Activated CD8-positive, alpha-beta T cell treated with anti-CD3 and anti-CD28 coated beads, Interleukin-2, amount 10 ng/mL, durations not matched to agents 7 days and 5 days (primary cell): ENCODE measurements at regions not wholly inside any gene's neighbourhood (a gene's known extent, or its start where the extent isn't known, plus 50 kb on each side); places are given as distances from the start of the nearest gene placed in this dataset.
"Not testable (repeated sequence)": the region's sequence is repeated elsewhere in the genome, so short reads cannot be mapped to it uniquely, and the experiment has no call there.

ENCODE experiments used
- ATAC-seq: fragments of 150-1000 bp; cut with Tn5 transposase; one replicate; pipeline ENCODE4 v1.10.0; 2021; ENCODE audit warnings: moderate library complexity
- CTCF ChIA-PET: fragments of 350-600 bp; sonication (Branson Sonifier 250); formaldehyde crosslinking; loops from one replicate; lab custom pipeline; 2021; ENCODE audit warnings: antibody characterized with exemption; lab: Charles Lee
- POLR2A ChIA-PET: fragments of 350-600 bp; sonication (Branson Sonifier 250); formaldehyde crosslinking; loops from one replicate; lab custom pipeline; 2021; ENCODE audit warnings: antibody characterized with exemption; lab: Charles Lee
- DNase-seq: peaks from one replicate; pipeline ENCODE4 v3.0.0-alpha.2; 2020
- H3K27ac Mint-ChIP-seq: one replicate; pipeline ENCODE4 v1.8.0; 2021; ENCODE audit warnings: mild to moderate bottlenecking, mixed read lengths
- H3K27me3 Mint-ChIP-seq: one replicate; pipeline ENCODE4 v1.8.0; 2021; ENCODE audit warnings: low read depth, mixed read lengths
- H3K36me3 Mint-ChIP-seq: one replicate; pipeline ENCODE4 v1.8.0; 2021; ENCODE audit warnings: low read depth, mixed read lengths
- H3K4me1 Mint-ChIP-seq: one replicate; pipeline ENCODE4 v1.8.0; 2021; ENCODE audit warnings: low read depth, mixed read lengths
- H3K4me3 Mint-ChIP-seq: one replicate; pipeline ENCODE4 v1.8.0; 2021; ENCODE audit warnings: mild to moderate bottlenecking, mixed read lengths
- H3K9me3 Mint-ChIP-seq: one replicate; pipeline ENCODE4 v1.8.0; 2022; ENCODE audit warnings: mixed read lengths; ENCODE audit not compliant: insufficient read depth

DNA sequence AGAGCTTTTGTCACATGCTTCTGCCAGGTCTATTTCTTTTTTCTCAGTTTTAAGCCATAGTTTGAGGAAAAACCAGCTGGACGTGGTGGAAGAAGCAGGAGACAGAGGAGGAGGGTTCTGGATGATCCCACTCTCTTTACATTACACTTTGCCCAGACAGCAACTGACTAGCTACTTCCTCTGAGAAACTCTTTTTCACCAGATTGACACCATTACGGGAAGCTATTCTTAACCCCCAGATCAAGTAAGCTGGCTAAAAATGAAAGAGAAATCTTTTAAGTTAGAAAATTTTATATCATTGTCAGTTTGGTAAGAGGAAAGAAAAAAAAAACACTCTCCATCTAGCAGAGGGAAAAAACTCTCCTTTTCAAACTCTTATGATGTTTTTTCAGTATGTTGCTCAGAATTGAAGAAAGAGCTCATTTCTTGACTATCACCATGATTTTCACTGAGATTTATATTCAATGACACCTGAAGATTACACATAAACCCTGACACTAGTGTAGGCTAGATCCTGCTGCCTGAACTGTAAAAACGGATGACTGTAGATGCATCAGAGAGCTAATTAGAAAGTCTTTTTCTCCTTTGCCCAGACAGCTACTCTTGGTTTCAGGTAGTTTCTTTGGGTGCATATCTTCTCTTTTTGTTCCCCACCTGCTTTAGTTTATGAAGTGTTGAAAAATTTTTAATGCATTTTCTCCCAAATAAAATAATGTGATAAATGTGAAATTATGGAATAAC is 203.1 kb downstream of the TFEC start:
- no peaks in the 10 kb centered on the region for H3K36me3 Mint-ChIP-seq
- POLR2A ChIA-PET, result no interaction called here
- CTCF ChIA-PET, result no interaction called here
- no peaks in the 10 kb centered on the region for H3K4me1 Mint-ChIP-seq
- no peaks in the 10 kb centered on the region for H3K27me3 Mint-ChIP-seq
- H3K27ac Mint-ChIP-seq, result no peak overlapping the region
- DNase-seq, result no peak
- ATAC-seq, result no peak
- no peak overlapping the region for H3K4me3 Mint-ChIP-seq
- H3K9me3 Mint-ChIP-seq, result no peaks in the 10 kb centered on the region

GRCh38 chr7:115825456-115826115 is 205.0 kb downstream of the TFEC start:
- H3K27ac Mint-ChIP-seq, result no peak overlapping the region
- ATAC-seq, result no peak
- POLR2A ChIA-PET, result no interaction called here

GRCh38 chr7:115822801-115823200 is 207.8 kb downstream of the TFEC start:
- Mint-ChIP-seq H3K27me3 (no peaks in the 10 kb centered on the region), H3K27ac (no peak overlapping the region), H3K36me3 (no peaks in the 10 kb centered on the region), H3K9me3 (no peaks in the 10 kb centered on the region), H3K4me3 (no peak overlapping the region), H3K4me1 (no peaks in the 10 kb centered on the region)
- no peak for DNase-seq
- ChIA-PET POLR2A (no interaction called here), CTCF (no interaction called here)
- no peak for ATAC-seq

More at GRCh38 chr7:115825456-115826115, 205.0 kb downstream of the TFEC start:
- no peak for DNase-seq
- CTCF ChIA-PET, result no interaction called here
- H3K27me3 Mint-ChIP-seq, result no peaks in the 10 kb centered on the region
- no peaks in the 10 kb centered on the region for H3K4me1 Mint-ChIP-seq
- H3K4me3 Mint-ChIP-seq, result no peak overlapping the region
- H3K36me3 Mint-ChIP-seq, result no peaks in the 10 kb centered on the region
- no peaks in the 10 kb centered on the region for H3K9me3 Mint-ChIP-seq

GRCh38 chr7:115822380-115822779 is 208.2 kb downstream of the TFEC start:
- Mint-ChIP-seq H3K9me3 (no peaks in the 10 kb centered on the region), H3K4me1 (no peaks in the 10 kb centered on the region), H3K4me3 (no peak overlapping the region), H3K27me3 (no peaks in the 10 kb centered on the region), H3K27ac (no peak overlapping the region), H3K36me3 (no peaks in the 10 kb centered on the region)
- no peak for DNase-seq
- POLR2A ChIA-PET, result no interaction called here
- no peak for ATAC-seq
- CTCF ChIA-PET, result no interaction called here

GRCh38 chr7:115816318-115816974 is 214.1 kb downstream of the TFEC start:
- ChIA-PET POLR2A (no interaction called here), CTCF (interaction anchor here (1.1 kb wide), 1 partner anchor 13 kb away, joined by 4 read pairs; no protein-coding TSS in a partner anchor)
- no peaks in the 10 kb centered on the region for H3K36me3 Mint-ChIP-seq
- no peak overlapping the region for H3K27ac Mint-ChIP-seq
- H3K4me3 Mint-ChIP-seq, result no peak overlapping the region
- H3K4me1 Mint-ChIP-seq, result no peaks in the 10 kb centered on the region
- H3K9me3 Mint-ChIP-seq, result no peaks in the 10 kb centered on the region
- no peaks in the 10 kb centered on the region for H3K27me3 Mint-ChIP-seq
- ATAC-seq, result no peak
- no peak for DNase-seq

DNA sequence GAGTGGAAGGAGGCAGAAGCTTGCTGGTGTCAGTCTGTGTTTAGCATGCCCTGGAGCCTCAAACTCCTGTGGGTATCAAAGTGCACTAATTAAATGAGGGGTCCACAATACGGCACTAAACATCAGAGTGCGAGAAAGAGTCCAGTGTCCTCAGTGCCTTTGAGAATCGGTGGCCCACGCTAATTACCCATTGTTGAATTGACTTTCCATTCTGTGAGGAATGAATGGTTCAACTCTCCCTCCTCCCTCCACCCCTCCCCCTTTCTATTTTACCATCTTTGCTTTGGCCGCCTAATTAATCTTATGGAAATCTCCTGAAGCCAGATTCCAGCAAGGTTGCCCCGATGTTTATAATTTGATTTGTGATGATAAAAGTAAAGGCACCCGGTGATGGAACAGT is 217.8 kb downstream of the TFEC start:
- Mint-ChIP-seq H3K36me3 (no peaks in the 10 kb centered on the region), H3K27ac (no peak overlapping the region), H3K9me3 (no peaks in the 10 kb centered on the region), H3K4me1 (no peaks in the 10 kb centered on the region), H3K27me3 (no peaks in the 10 kb centered on the region), H3K4me3 (no peak overlapping the region)
- ChIA-PET POLR2A (no interaction called here), CTCF (no interaction called here)
- DNase-seq, result no peak
- ATAC-seq, result no peak

DNA sequence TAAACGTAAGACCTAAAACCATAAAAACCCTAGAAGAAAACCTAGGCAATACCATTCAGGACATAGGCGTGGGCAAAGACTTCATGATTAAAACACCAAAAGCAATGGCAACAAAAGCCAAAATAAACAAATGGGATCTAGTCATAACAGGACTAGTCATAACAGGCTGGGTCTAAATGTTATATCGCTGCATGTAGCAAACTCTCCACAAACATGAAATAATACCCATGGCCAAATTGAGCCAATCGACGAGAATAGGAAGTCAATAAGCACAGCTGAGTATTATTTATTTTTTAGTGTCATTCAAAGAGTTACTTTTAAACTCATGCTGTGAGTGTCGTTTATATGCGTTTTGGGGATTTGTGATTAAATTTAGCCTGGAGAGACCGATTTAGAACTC is 225.1 kb downstream of the TFEC start:
- Mint-ChIP-seq H3K27me3 (no peaks in the 10 kb centered on the region), H3K4me1 (no peaks in the 10 kb centered on the region), H3K27ac (no peak overlapping the region), H3K36me3 (no peaks in the 10 kb centered on the region), H3K9me3 (no peaks in the 10 kb centered on the region), H3K4me3 (no peak overlapping the region)
- ChIA-PET POLR2A (no interaction called here), CTCF (no interaction called here)
- no peak for ATAC-seq
- DNase-seq, result no peak

- ChIA-PET POLR2A (no interaction called here), CTCF (no interaction called here)
- DNase-seq (no peak), ATAC-seq (no peak)
- Mint-ChIP-seq H3K4me3 (no peak overlapping the region), H3K27ac (no peak overlapping the region), H3K27me3 (no peaks in the 10 kb centered on the region), H3K9me3 (no peaks in the 10 kb centered on the region), H3K36me3 (no peaks in the 10 kb centered on the region), H3K4me1 (no peaks in the 10 kb centered on the region)
Measured at GRCh38 chr7:115802415-115802814, 228.1 kb downstream of the TFEC start.

- DNase-seq (no peak), ATAC-seq (no peak)
- ChIA-PET POLR2A (no interaction called here), CTCF (no interaction called here)
- Mint-ChIP-seq H3K9me3 (no peaks in the 10 kb centered on the region), H3K4me1 (no peaks in the 10 kb centered on the region), H3K27me3 (no peaks in the 10 kb centered on the region), H3K4me3 (no peak overlapping the region), H3K36me3 (no peaks in the 10 kb centered on the region), H3K27ac (no peak overlapping the region)
Measured at GRCh38 chr7:115799430-115799829, 231.1 kb downstream of the TFEC start.

DNA sequence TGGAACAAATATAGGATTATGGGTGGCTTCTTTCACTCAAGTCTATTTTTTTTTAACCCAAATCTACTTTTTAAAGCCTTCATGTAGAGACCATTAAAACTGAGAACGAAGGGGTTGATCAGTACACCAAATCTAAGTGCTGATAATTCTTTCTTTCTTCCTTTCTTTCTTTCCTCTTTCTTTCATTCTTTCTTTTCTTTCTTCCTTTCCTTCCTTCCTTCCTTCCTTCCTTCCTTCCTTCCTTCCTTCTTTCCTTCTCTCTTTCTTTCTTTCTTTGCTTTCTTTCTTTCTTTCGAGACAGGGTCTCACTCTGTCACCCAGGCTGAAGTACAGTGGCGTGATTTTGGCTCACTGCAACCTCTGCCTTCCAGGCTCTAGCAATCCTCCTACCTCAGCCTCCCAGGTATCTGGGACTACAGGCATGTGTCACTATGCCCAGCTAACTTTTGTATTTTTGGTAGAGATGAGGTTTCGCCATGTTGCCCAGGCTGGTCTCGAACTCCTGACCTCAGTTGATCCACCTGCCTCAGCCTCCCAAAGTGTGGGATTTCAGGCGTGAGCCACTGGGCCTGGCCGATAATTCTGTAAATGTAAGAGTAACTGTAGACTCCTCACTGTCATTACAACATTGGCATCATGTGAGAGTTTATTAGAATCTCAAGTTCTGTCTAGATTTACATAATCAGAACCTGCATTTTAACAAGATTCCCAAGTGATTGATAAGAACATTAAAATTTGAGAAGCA is 236.4 kb downstream of the TFEC start:
- ATAC-seq (no peak), DNase-seq (no peak)
- Mint-ChIP-seq H3K27me3 (no peaks in the 10 kb centered on the region), H3K9me3 (no peaks in the 10 kb centered on the region), H3K4me3 (no peak overlapping the region), H3K4me1 (no peaks in the 10 kb centered on the region), H3K36me3 (no peaks in the 10 kb centered on the region), H3K27ac (no peak overlapping the region)
- ChIA-PET POLR2A (no interaction called here), CTCF (no interaction called here)

DNA sequence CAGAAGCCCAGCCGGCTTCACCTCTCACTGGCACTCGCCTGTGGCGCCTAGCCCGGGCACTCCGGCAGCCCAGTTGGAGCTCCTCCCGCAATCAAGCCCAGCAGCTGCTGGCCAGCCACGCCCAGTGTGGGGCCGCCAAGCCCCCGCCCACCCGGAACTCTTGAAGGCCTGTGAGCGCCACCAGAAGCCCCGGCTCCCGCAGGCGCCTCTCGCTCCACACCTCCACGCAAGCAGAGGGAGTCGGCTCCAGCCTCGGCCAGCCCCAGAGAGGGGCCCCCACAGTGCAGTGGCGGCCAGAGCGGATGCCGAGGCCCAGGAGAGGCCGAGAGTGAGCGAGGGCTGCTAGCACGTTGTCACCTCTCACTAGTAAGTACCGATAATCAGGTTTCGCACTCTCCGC is 240.7 kb downstream of the TFEC start:
- CTCF ChIA-PET, result no interaction called here

DNA sequence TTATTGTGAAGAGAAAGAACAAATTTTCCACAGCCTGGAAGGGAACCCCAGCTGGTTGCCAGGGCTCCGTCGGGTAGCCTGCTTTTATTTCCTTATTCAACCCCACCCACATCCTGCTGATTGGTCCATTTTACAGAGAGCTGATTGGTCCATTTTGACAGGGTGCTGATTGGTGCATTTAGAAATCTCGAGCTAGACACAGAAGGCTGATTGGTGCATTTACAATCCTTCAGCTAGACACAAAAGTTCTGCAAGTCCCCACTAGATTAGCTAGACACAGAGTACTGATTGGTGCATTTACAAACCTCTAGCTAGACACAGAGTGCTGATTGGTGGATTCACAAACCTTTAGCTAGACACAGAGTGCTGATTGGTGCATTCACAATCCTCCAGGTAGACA is 241.1 kb downstream of the TFEC start:
- H3K27ac Mint-ChIP-seq, H3K9me3 Mint-ChIP-seq, CTCF ChIA-PET, H3K4me1 Mint-ChIP-seq, H3K36me3 Mint-ChIP-seq, DNase-seq, POLR2A ChIA-PET, H3K4me3 Mint-ChIP-seq, H3K27me3 Mint-ChIP-seq, ATAC-seq: not testable (repeated sequence)

More for the DNA sequence above, 240.7 kb downstream of the TFEC start:
- Mint-ChIP-seq H3K4me1 (no peaks in the 10 kb centered on the region), H3K36me3 (no peaks in the 10 kb centered on the region), H3K27ac (no peak overlapping the region), H3K9me3 (no peaks in the 10 kb centered on the region), H3K27me3 (no peaks in the 10 kb centered on the region), H3K4me3 (no peak overlapping the region)
- POLR2A ChIA-PET, result no interaction called here
- ATAC-seq, result no peak
- no peak for DNase-seq
